Suprapubic skin (tissue), 4 donors: ENCODE measurements at regions not wholly inside any gene's neighbourhood (a gene's known extent, or its start where the extent isn't known, plus 50 kb on each side); places are given as distances from the start of the nearest gene placed in this dataset.

ENCODE experiments used
- CTCF ChIP-seq, 2 donors: fragments of 200-600 bp in 1 of 2; fragments of 450-650 bp in 1 of 2; sonication (generic) in 1 of 2; IDR thresholded peaks; one replicate each; pipeline ENCODE4 v1.5.1; 2016 to 2019; ENCODE audit warnings: antibody characterized with exemption in 2 of 2, mild to moderate bottlenecking in 1 of 2, moderate library complexity in 1 of 2
- EP300 ChIP-seq: sonication (generic); formaldehyde crosslinking; IDR thresholded peaks from one replicate; pipeline ENCODE4 v1.6.1; 2017; ENCODE audit warnings: antibody characterized with exemption
- POLR2A ChIP-seq, 2 donors: fragments of 450-650 bp; IDR thresholded peaks; one replicate each; pipeline ENCODE4 v1.6.1; 2017; ENCODE audit warnings: antibody characterized with exemption in 2 of 2, mild to moderate bottlenecking in 2 of 2, moderate library complexity in 2 of 2
- POLR2AphosphoS5 ChIP-seq, 3 donors: sonication (generic); formaldehyde crosslinking; IDR thresholded peaks; one replicate each; pipeline ENCODE4 v1.6.1; 2017; ENCODE audit warnings: antibody characterized with exemption in 3 of 3

- TF ChIP-seq POLR2A (IDR thresholded peaks at IDR 0.05) (no peak), CTCF (IDR thresholded peaks at IDR 0.05) (no peak), POLR2AphosphoS5 (IDR thresholded peaks at IDR 0.05) (no peak), EP300 (no peak)
These were observed 157.0 kb downstream of the KLF5 start for GRCh38 chr13:73215823-73216222.
